HG03558 (cell line): ENCODE measurements at regions not wholly inside any gene's neighbourhood (a gene's known extent, or its start where the extent isn't known, plus 50 kb on each side); places are given as distances from the start of the nearest gene placed in this dataset.
A peak's percentile ranks its signal among the peaks of the same experiment; 100 is the strongest.

Experiments used
- ATAC-seq: cut with Tn5 transposase; IDR thresholded peaks from one replicate; pipeline ENCODE4 v1.9.1; 2021; ENCODE audit warnings: moderate number of reproducible peaks; ENCODE audit not compliant: unreplicated experiment; ENCODE audit errors: extremely low read depth

- ATAC-seq: no peak
Observed at GRCh38 chr7:18234519-18234918, 206.9 kb upstream of the PRPS1L1 start.

DNA sequence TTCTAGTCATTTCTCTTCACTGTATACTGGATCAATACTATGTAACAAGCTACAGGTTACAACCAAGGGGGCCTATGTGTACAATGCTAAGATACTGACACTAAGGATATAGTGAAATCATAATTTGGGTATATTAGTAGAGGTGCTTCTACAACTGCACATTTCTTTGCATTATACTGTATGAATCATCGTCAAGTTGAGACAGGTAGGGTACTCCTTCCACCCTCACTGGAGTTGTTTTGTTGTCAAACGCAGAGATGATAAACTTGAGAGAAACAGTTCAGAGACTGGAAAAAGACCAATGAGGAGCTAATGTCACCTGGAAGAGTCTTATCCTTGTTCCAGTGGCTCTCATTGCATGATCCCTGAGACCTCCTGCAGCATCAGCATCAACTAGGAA is 208.2 kb upstream of the PRPS1L1 start:
- no peak for ATAC-seq

DNA sequence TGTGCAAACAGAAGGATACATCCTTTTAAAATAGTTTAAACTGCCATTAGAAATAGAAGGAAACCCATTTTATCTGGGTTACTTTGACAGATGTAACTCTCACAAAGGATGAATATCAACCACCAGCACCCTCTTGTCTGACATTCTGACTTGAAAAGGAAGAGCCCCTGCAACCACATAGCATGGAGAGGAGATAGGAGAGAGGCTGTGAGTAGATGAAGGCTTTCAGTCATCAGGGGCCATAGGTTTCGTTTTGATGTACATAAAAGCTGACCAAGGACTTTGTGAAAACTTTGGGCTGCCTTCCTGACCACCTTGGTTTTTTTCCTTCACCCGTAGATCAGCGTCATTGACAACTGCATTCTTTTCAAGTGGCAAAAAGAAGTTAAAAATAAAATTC is 211.6 kb upstream of the PRPS1L1 start:
- no peak for ATAC-seq

DNA sequence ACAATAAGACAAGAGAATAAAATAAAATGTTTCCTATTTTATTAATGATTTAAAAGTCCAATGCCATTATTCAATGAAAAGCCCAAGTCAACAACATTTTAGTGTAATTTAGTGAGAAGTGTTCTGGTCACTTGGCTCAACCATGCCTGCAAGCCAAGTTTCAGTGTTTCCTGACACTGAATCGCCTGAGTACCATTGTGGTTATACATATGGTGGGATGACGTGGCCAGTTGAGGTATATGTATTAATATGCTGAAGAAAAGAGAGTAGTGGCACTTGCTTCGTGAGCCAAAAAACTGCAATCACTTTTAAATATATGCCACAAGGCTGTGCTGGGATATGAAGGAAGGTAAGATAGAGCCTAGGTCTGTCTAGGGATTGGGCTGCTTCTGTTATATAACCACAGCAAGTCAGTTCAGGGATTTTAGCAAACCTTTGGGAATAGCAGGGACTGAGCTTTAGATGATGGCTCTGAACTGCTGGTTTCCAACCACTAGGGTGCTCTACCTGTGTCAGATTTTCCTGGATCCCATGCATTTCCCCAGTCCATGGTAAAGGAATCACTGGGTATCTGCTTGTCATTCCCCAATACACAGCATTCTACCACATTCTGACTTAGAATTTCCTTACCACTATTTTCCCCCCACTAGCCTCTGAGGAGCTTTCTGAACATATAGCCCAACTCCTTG is 214.0 kb upstream of the PRPS1L1 start:
- ATAC-seq: peak; percentile 70

DNA sequence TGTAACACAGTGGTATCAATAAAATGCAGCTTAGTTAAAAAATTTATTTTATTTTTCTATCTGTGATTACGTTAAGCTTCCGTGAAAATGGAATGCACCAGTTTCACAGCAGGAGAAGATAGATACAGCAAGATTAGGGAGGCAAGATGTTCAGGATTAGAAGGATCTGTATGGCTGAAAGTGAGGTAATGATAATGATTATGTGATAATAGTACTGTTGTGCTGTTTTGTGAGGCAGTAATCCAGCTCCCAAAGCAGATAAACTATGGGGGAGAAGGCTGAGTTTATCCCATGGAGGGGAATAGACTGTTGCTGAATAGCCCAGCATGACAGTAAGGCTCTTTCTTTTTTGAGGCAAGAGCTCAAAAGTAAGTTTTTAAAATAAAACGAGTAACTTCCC is 216.1 kb upstream of the PRPS1L1 start:
- no peak for ATAC-seq

GRCh38 chr7:18250133-18250532 is 222.5 kb upstream of the PRPS1L1 start:
- ATAC-seq: no peak

DNA sequence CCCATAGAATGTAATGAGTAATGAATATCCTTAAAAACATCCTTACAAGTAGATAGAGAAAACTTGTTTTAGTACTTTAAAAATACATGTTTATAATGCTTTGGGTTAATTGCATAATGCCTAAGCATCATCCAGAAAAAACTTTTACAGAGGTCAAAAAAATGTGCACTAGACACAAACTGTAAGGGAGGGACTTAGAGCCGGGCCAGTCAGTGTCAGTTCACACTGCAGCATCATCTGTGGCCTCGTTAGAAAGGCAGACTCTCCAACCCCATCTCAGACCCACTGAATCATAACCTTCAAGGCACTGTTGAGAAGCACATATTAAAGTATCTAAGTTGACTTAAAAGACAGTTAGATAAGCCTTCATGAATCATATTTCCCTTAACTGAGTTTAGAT is 230.1 kb upstream of the PRPS1L1 start:
- ATAC-seq: no peak

- ATAC-seq: no peak
Observed at GRCh38 chr7:18262058-18262457, 233.5 kb upstream of the HDAC9 start.

DNA sequence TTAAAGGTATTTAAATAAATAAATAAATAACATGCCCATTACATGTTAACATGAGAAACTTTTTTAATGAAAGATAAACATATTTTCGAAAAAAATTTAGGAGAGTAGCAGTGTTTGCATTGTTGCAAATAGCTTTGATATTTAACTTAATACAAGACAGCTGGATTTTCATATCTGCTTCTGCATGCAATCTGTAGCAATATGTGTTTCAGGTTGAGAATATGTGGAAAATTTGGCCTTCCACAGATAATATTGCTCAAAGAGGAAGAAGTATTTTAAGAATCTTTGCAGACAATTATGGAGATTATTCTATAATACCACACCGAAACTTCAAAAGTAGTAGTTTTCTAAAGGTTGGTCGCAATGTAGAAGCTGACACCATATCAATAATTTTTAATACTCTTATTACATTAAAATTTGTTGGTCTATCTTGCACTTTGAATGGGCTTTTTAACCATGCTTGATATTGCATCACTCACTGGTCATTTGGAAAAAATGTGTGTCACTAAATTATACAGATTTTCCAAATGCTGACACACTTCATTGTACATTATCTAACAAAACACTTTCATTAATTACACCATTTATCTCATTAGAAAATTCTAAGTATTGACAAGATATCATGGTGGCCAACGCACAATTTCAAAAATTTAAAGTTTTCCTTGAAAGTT is 229.8 kb upstream of the HDAC9 start:
- ATAC-seq: no peak

GRCh38 chr7:18268571-18268970 is 227.0 kb upstream of the HDAC9 start:
- ATAC-seq: no peak

GRCh38 chr7:18276380-18276779 is 219.2 kb upstream of the HDAC9 start:
- no peak for ATAC-seq

DNA sequence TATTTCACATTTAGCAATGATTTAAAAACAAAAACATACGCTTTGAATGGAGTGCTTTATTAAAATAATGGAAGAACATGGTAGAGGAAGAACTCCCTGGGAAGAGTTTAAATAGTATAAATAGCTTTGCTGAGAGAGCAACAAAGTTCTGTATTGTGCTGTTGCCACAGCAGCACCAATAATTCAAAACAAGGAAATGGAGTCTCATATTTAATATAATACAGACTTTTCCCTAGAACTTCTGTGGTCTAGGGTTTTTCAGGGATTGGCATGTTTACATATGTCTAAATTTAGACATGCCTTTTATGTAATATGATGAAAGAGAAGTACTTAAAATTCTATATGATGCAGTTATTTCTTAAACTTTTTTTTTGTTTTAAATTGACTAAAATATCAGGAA is 217.2 kb upstream of the HDAC9 start:
- ATAC-seq: no peak

DNA sequence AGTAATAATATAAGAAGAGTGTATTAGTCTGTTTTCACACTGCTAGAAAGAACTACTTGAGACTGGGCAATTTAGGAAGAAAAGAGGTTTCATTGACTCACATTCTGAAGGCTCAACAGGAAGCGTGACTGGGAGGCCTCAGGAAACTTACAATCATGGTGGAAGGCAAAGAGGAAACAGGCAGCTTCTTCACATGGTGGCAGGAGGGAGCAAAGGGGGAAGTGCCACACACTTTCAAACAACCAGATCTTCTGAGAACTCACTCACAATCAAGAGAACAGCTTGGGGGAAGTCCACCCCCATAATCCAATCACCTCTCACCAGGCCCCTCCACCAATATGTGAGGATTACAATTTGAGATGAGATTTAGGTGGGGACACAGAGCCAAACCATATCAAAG is 212.5 kb upstream of the HDAC9 start:
- no peak for ATAC-seq

DNA sequence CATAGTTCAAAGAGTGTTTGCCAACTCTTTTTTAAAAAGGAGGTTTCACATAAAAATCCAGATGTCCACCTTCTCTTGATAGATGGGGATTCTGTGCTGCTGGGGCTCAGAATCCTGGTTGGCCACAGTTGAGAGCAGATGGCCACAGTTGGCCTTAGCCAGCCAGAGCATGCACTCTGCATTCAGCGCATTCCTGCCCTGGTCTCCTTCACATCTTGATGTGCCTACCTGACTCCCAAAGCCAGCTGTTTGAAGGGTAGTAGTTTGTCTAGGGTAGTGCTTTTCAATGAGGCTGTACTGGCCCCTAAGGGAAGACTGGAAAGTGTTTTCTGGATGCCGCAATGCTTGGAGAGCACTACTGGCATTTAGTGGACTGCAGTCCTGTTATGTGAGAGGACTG is 208.1 kb upstream of the HDAC9 start:
- ATAC-seq: no peak

DNA sequence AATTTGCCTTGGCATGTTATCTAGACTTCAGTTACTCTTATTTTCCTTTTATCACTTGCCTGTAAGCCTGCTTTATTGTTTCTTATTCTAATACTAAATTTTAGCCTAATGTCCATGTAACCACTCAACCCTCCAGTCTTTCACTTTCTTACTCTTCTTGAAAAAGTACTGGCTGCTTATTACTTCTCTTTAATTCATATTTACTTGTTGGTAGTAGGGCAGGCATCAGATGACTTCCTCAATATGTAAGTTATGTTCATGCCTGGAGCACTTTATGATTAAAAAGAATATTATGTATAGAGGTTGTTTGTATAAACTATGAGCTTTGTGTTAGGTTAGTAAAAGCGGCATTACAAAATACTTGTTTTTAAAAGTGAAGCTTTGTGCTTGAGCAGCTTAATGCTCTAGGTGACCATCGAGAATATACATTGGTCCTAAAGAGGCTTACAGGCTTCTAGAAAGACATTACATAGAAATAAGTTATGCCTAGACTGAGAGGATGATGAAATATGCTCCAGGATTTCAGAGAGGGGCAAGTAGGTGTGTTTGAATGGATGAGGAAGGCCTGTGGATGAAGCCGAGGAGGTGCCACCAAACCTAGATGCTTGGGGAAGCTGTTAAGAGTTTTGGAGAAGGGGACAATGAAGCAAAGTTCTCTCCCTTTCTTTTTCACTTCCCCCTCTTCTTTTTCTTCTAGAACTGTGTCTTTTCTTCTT is 207.1 kb upstream of the HDAC9 start:
- ATAC-seq: no peak

DNA sequence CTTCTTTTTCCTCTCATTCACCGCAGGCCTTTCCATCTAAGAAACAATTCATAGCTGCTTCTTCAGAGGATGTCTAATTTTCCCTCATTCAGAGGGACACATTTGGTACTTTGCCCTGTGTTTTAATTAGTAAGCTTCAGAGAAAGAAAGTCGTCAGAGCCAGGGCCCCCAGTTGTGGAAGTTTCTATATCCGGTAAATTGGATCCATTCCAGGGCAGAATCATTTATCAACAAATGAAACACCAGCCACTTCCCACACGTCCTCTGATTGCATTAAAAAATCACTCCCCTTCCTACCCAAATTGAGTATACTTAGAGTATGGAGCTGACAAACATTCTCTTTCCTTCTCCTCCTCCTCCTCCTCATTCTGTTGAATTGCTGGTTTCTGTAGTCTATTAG is 205.8 kb upstream of the HDAC9 start:
- no peak for ATAC-seq

DNA sequence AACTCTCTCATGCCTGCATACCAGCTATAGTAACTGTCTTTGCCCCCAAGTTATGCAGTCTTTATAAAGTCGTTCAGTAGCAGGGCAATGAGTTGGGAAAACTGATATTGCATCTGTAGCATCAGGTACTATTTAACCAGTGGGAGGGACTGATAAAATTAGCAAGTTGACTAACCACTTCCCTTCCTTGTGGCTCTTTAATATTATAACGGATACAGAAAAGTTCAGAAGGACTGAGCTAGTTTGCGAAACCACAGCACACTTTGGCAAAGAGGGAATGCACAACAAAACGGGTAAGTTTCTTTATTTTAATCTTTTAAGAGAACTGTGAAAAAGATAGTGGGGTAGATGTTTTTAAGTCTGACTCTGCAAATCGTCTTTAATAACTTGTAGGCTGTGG is 205.3 kb upstream of the HDAC9 start:
- ATAC-seq: peak; percentile 74

DNA sequence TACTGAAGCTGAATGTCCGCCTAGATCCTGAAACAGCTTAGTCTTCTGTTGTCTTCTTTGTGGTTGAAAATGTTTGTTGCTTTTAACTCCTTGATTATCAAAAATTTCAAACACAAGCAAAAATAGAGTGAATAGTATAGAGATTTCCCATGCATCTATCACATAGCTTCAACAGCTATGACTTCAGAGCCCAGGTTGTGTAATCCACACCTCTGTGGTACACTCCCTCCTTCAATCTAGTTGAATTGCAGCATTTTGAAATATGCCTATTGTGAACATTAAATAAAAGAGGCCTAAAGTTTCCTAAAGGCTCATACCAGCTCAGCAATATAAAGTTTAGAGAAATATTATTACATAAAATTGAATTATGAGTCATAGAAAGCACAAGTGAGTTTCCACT is 204.7 kb upstream of the HDAC9 start:
- no peak for ATAC-seq

DNA sequence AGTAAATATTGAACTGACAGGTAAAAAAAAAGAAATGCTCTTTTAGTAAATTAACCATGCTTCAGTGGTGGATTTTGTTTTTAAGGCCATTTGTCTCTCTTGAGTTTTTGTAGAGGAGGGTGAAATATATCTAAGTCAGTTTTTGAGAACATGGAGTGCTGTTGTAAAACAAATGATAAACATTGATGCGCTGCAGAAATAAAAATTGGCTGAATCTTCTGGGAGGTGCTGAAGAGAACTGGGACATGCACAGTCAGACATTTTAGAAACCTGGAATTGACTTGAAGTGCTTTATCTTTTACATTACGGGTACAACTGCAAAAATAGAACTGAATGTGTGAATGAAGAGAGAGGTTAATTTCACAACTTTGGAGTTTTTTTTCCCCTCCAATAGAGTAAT is 203.0 kb upstream of the HDAC9 start:
- ATAC-seq: no peak

GRCh38 chr7:18293759-18294158 is 201.8 kb upstream of the HDAC9 start:
- no peak for ATAC-seq

DNA sequence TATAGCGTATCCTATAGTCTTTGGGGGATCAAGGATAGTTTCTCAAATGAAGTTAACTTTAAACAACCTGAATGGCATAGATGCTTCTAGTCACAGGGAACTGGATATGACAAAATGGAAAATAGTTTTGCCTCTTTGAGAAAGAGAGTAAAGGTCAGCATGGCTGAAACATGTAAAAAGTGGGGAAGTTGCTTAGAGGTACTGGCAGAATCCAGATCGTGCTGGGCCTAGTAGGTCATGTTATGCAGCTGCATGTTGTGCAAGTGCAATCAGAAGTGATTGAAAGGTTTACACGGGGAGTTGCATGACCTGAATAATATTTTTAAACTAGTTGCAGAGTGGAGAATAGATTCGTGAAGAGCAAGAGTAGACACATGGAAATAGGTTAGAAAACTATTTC is 201.1 kb upstream of the HDAC9 start:
- no peak for ATAC-seq
